Kidney epithelial cell (primary cell): ENCODE measurements at regions not wholly inside any gene's neighbourhood (a gene's known extent, or its start where the extent isn't known, plus 50 kb on each side); places are given as distances from the start of the nearest gene placed in this dataset.
"Not testable (repeated sequence)": the region's sequence is repeated elsewhere in the genome, so short reads cannot be mapped to it uniquely, and the experiment has no call there.

Experiments used
- DNase-seq: peaks from one replicate; pipeline ENCODE4 v3.0.0-alpha.2; 2010; ENCODE audit warnings: low read depth
- H3K27me3 ChIP-seq: 2 replicates; pipeline ENCODE4 v1.6.0; 2011; ENCODE audit warnings: low read length; ENCODE audit not compliant: control insufficient read depth, insufficient read depth
- H3K36me3 ChIP-seq: 2 replicates; pipeline ENCODE4 v1.5.1; 2011; ENCODE audit warnings: low read length; ENCODE audit not compliant: control insufficient read depth, insufficient read depth
- H3K4me3 ChIP-seq: 2 replicates; pipeline ENCODE4 v1.5.1; 2011; ENCODE audit warnings: low read depth, mild to moderate bottlenecking, control low read depth, low read length
- TF ChIP-seq, protein P1 (sequence below): IDR thresholded peaks from 2 replicates; pipeline ENCODE4 v1.5.1; 2011; ENCODE audit warnings: mild to moderate bottlenecking, moderate library complexity, low read length, control low read depth, inconsistent platforms; ENCODE audit not compliant: insufficient read depth, poor library complexity, severe bottlenecking

DNA sequence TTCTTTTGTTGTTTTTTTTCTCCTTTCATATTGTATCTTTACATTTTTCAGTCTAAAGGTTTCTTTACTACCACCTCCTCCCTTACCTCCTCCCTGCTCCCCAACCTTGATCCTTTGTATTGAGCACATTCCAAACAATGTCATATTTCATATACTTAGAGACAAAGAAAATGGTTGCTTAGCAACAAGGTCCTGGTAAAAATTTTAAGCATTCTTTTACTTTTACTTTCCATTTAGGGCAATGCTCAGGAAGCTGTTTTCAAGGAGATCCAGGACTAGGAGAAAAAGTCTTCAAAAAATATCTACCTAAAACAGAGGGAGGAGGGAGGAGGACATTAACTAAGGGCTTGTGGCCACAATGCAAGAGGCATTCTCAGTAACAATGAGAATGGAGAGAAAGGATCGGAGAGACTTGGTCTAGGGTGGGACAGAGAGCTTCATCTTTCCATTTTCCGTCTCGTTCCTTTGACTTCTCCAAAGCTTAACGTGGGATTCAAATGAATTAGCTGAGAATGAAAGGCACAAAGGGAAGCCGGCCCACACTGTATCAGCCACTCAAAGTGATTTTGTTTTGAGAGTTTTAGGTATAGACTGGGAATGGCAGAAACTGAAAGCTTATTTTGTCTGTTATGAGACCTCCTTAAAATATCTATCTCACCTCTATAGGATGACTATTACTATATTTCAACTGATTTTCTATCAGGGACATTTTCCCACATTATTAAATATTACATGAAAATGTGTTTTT, 455.7 kb downstream of the RAB38 start:
- H3K27me3 ChIP-seq: no peaks in the 10 kb centered on the region
- H3K4me3 ChIP-seq: no peak overlapping the region
- TF ChIP-seq, protein P1, sequence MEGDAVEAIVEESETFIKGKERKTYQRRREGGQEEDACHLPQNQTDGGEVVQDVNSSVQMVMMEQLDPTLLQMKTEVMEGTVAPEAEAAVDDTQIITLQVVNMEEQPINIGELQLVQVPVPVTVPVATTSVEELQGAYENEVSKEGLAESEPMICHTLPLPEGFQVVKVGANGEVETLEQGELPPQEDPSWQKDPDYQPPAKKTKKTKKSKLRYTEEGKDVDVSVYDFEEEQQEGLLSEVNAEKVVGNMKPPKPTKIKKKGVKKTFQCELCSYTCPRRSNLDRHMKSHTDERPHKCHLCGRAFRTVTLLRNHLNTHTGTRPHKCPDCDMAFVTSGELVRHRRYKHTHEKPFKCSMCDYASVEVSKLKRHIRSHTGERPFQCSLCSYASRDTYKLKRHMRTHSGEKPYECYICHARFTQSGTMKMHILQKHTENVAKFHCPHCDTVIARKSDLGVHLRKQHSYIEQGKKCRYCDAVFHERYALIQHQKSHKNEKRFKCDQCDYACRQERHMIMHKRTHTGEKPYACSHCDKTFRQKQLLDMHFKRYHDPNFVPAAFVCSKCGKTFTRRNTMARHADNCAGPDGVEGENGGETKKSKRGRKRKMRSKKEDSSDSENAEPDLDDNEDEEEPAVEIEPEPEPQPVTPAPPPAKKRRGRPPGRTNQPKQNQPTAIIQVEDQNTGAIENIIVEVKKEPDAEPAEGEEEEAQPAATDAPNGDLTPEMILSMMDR: no peak
- DNase-seq: no peak
- no peaks in the 10 kb centered on the region for H3K36me3 ChIP-seq

DNA sequence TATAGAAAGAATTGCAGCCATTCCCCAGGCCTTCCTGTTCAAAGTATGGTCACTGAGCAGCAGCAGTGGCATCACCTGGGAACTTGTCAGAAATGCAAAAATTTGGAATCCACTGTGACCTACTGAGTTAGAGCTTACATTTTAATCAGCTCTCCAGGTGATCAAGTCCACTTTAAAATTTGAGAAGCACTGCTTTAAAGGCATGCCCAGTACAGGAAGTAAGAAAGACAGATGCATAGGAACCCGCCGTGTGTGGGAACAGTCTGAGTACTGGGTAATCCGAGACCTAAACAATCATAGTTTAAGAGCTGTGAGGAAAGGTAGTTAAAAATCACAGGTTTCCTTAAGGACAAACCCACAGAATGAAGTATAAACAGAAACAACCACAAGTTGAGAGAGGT, 462.4 kb downstream of the RAB38 start:
- TF ChIP-seq, protein P1: no peak
- DNase-seq: no peak
- no peaks in the 10 kb centered on the region for H3K36me3 ChIP-seq
- no peaks in the 10 kb centered on the region for H3K27me3 ChIP-seq
- no peak overlapping the region for H3K4me3 ChIP-seq

DNA sequence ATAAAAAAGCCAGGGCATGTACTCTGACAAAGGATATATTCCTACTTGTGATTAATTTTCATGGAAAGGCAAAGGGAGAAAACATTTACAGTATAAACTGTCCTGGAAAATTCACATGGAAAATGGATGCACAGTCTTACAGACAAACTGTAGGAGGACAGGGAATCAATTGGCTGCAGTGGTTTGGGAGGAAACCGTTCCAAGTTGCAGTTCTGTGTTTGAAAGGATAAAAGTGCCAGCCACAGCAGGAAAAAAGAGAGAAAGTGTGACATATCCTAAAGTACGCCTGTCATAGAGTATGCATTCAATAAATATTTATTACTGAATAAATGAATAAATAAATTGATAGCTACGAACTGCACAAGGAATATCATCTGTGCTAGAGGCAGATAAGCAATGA, 462.9 kb downstream of the RAB38 start:
- TF ChIP-seq, protein P1: no peak
- no peaks in the 10 kb centered on the region for H3K27me3 ChIP-seq
- no peak for DNase-seq
- no peak overlapping the region for H3K4me3 ChIP-seq
- no peaks in the 10 kb centered on the region for H3K36me3 ChIP-seq

DNA sequence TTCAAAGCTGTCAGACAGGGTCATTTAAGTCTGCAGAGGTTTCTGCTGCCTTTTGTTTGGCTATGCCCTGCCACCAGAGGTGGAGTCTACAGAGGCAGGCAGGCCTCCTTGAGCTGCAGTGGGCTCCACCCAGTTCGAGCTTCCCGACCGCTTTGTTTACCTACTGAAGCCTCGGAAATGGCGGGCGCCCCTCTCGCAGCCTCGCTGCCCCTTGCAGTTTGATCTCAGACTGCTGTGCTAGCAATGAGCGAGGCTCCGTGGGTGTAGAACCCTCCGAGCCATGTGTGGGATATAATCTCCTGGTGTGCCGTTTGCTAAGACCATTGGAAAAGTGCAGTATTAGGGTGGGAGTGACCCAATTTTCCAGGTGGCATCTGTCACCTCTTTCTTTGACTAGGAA, 471.7 kb downstream of the RAB38 start:
- not testable (repeated sequence) for H3K4me3 ChIP-seq, DNase-seq, H3K36me3 ChIP-seq, H3K27me3 ChIP-seq

DNA sequence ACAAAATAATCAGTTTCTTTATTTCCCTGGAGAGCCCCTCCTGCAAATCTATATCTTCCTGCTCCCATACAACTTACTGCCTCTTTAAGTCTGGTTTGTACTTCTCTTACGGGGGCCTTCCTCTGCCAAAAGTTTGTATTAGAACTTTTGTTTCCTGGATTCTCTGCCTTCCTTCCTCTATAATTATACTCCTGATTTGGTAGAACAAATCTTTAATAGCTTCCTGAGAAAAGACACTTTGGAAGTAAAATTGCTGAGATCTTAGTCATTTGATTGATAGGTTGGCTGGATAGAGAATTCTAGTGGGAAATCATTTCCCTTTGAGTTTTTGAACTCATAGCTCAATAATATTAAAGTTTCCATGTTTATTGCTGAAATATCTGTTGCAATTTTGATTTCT, 499.2 kb downstream of the RAB38 start:
- no peaks in the 10 kb centered on the region for H3K27me3 ChIP-seq

DNA sequence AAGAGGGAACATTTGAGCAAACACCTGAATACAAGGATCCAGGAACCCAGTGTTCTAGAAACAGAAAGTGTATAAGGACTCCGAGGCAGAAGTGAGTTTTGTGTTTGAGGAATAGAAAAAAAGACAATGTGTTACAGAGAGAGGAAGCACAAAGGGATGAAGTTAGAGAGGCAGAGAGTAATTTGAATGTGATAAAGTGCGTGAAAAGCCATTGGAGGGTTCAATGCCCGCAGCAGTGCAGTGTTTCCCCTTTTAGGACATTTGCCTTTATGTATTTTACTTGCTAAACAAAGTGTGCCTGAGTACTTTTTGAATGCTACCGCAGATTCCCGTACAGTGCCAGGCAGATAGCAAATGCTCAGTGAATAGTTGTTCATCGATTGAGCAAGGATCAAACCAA, 508.5 kb downstream of the RAB38 start:
- no peak overlapping the region for H3K4me3 ChIP-seq
- H3K36me3 ChIP-seq: no peaks in the 10 kb centered on the region
- TF ChIP-seq, protein P1: no peak
- no peaks in the 10 kb centered on the region for H3K27me3 ChIP-seq
- DNase-seq: no peak

More for the DNA sequence above, 499.2 kb downstream of the RAB38 start:
- TF ChIP-seq, protein P1: no peak
- no peak overlapping the region for H3K4me3 ChIP-seq
- no peaks in the 10 kb centered on the region for H3K36me3 ChIP-seq
- no peak for DNase-seq
